GM21423 (cell line): ENCODE measurements at regions not wholly inside any gene's neighbourhood (a gene's known extent, or its start where the extent isn't known, plus 50 kb on each side); places are given as distances from the start of the nearest gene placed in this dataset.

Experiments used
- ATAC-seq: cut with Tn5 transposase; IDR thresholded peaks from one replicate; pipeline ENCODE4 v1.9.1; 2021; ENCODE audit warnings: mild to moderate bottlenecking, moderate library complexity; ENCODE audit not compliant: unreplicated experiment

- no peak for ATAC-seq
Measured at GRCh38 chr13:75919660-75920199, 283.6 kb downstream of the LMO7 start.

DNA sequence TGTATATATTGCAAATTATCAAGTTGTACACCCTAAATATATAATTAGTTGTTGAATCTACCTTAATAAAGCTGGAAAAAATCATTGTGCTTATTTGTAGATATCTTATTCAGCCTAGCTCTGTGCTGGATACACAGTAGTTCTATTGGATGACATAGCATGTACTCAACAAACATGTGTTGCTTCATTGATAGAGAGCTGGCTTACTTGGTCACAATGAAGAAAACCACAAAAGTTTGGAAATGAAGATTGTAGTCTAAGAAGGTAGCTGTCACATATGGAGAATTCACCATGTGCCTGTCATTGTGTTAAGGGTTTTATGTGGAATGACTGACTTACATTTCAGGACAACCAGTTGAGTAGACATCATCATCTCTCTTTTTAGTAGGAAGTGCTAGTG, 278.9 kb downstream of the LMO7 start:
- ATAC-seq: no peak

GRCh38 chr13:75913925-75914324, 277.8 kb downstream of the LMO7 start:
- no peak for ATAC-seq

- no peak for ATAC-seq
Measured at GRCh38 chr13:75910591-75910990, 274.5 kb downstream of the LMO7 start.
